ENCODE measurements at regions not wholly inside any gene's neighbourhood (a gene's known extent, or its start where the extent isn't known, plus 50 kb on each side); places are given as distances from the start of the nearest gene placed in this dataset.

GRCh38 chr13:40878321-40878720 lies 88.9 kb downstream of the SLC25A15 start:
- no peak overlapping the region for H3K4me3 ChIP-seq
- H3K9me3 ChIP-seq, result peaks cover 4 to 26% of the 10 kb centered on the region in 2 donors
- no peak for DNase-seq (ENCODE audit: low spot score)
- TF ChIP-seq CTCF (IDR thresholded peaks at IDR 0.05), result no peak
- H3K27me3 ChIP-seq, result no peaks in the 10 kb centered on the region
- no peak overlapping the region for H3K27ac ChIP-seq
- peaks cover 17% of the 10 kb centered on the region for H3K36me3 ChIP-seq
- H3K4me1 ChIP-seq, result peaks cover 0 to 2% of the 10 kb centered on the region in 2 donors

GRCh38 chr13:40878823-40879222 lies 89.4 kb downstream of the SLC25A15 start:
- peak overlapping the region; percentile 51 to 61 for H3K27ac ChIP-seq
- peaks cover 0 to 2% of the 10 kb centered on the region in 2 donors for H3K4me1 ChIP-seq
- TF ChIP-seq CTCF (IDR thresholded peaks at IDR 0.05), result no peak
- DNase-seq (ENCODE audit: low spot score), result no peak
- no peak overlapping the region for H3K4me3 ChIP-seq
- peaks cover 4 to 21% of the 10 kb centered on the region in 2 donors for H3K9me3 ChIP-seq
- peaks cover 17% of the 10 kb centered on the region for H3K36me3 ChIP-seq
- no peaks in the 10 kb centered on the region for H3K27me3 ChIP-seq
